ENCODE measurements at regions not wholly inside any gene's neighbourhood (a gene's known extent, or its start where the extent isn't known, plus 50 kb on each side); places are given as distances from the start of the nearest gene placed in this dataset.

DNA sequence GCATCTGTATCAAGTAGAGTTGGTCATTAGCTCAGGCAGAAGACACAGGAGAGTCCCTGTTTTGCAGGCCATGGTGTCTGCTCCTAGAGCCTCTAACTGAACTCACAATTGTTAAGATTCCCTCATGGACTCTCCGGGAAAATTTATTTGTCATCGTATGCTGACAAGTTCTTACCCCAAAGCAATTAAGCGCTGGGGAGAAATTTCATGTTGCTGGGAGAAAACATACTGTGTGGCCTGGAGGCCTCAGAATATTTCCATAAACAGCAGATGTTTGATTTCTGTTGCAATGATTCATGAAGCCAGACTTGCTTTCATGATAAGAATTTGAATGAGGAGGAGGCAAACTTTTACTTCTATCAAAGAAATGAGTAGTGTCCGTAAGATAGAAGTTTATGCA lies 583.2 kb downstream of the GATA3 start (continued):
- TF ChIP-seq, protein P1, sequence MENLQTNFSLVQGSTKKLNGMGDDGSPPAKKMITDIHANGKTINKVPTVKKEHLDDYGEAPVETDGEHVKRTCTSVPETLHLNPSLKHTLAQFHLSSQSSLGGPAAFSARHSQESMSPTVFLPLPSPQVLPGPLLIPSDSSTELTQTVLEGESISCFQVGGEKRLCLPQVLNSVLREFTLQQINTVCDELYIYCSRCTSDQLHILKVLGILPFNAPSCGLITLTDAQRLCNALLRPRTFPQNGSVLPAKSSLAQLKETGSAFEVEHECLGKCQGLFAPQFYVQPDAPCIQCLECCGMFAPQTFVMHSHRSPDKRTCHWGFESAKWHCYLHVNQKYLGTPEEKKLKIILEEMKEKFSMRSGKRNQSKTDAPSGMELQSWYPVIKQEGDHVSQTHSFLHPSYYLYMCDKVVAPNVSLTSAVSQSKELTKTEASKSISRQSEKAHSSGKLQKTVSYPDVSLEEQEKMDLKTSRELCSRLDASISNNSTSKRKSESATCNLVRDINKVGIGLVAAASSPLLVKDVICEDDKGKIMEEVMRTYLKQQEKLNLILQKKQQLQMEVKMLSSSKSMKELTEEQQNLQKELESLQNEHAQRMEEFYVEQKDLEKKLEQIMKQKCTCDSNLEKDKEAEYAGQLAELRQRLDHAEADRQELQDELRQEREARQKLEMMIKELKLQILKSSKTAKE (IDR thresholded peaks at IDR 0.05; ENCODE audit: low read depth, poor library complexity, severe bottlenecking): no peak
- no peak for TF ChIP-seq MYC (IDR thresholded peaks at IDR 0.05; ENCODE audit: insufficient read depth, insufficient read length, insufficient replicate concordance, low read length, severe bottlenecking)
- TF ChIP-seq, protein P2, sequence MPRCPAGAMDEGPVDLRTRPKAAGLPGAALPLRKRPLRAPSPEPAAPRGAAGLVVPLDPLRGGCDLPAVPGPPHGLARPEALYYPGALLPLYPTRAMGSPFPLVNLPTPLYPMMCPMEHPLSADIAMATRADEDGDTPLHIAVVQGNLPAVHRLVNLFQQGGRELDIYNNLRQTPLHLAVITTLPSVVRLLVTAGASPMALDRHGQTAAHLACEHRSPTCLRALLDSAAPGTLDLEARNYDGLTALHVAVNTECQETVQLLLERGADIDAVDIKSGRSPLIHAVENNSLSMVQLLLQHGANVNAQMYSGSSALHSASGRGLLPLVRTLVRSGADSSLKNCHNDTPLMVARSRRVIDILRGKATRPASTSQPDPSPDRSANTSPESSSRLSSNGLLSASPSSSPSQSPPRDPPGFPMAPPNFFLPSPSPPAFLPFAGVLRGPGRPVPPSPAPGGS (IDR thresholded peaks at IDR 0.05; ENCODE audit: borderline replicate concordance, insufficient read depth, low read depth, low read length, poor library complexity, severe bottlenecking): no peak

DNA sequence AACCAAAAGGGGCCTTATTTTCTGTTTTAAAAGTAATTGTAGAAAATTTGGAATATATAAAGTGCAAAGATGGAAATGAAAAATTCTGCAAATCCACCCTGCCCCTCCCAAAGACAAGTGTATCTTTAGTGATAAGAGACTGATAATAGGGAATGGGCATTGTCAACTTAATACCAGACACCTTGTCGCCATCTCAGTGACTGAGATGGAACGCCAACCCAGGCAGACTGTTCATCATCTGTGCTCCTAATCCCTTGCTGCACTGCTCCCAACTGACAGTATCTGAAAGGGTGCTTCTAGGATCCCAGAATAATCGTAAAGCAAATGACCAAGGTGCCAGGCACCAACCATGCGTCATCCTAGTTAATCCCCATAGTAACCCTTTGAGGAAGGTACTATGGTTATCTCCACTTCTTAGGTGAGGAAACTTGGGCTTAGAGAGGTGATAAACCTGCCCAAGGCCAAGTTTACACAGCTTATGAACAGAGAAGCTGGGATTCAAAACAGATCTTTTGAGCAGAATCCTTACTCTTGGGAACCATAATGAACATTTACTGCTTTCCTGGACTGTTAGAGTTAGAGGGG lies 583.7 kb downstream of the GATA3 start:
- Histone ChIP-seq H3K27ac (ENCODE audit: control insufficient read depth, insufficient read depth) (no peak overlapping the region), H4K20me1 (ENCODE audit: control insufficient read depth, insufficient read depth) (no peaks in the 10 kb centered on the region), H3K79me2 (ENCODE audit: control insufficient read depth, insufficient read depth, low read length) (no peaks in the 10 kb centered on the region), H3K4me1 (ENCODE audit: control insufficient read depth, insufficient read depth, low read length) (no peaks in the 10 kb centered on the region), H3K36me3 (ENCODE audit: control insufficient read depth in 2 of 2, insufficient read depth in 2 of 2, low read length in 1 of 2) (no peaks in the 10 kb centered on the region), H3K4me2 (ENCODE audit: control insufficient read depth, insufficient read depth) (no peak overlapping the region), H3K9ac (ENCODE audit: control insufficient read depth, insufficient read depth, low read length) (no peak overlapping the region), H2AFZ (ENCODE audit: control insufficient read depth, low read depth, low read length) (no peak overlapping the region), H3K4me3 (no peak overlapping the region), H3K27me3 (replicated peaks in 1 of 2; ENCODE audit: control insufficient read depth in 2 of 2, insufficient read depth in 2 of 2, low read length in 1 of 2) (no peaks in the 10 kb centered on the region), H3K9me3 (replicated peaks; ENCODE audit: control insufficient read depth, insufficient read depth, low read length) (no peaks in the 10 kb centered on the region)
- intact Hi-C loops (cut with micrococcal nuclease; ENCODE audit: unreplicated experiment): no loop called here
- WGBS (ENCODE audit: insufficient coverage, insufficient replicate concordance, low lambda C conversion rate, missing lambda C conversion rate): 32% methylated on average over 4 of the region's 4 CpGs
- in situ Hi-C loops (cut with MboI): no loop called here
- no peak for TF ChIP-seq MYB (IDR thresholded peaks at IDR 0.05; ENCODE audit: borderline replicate concordance, low read depth, low read length)
- TF ChIP-seq, protein P3, sequence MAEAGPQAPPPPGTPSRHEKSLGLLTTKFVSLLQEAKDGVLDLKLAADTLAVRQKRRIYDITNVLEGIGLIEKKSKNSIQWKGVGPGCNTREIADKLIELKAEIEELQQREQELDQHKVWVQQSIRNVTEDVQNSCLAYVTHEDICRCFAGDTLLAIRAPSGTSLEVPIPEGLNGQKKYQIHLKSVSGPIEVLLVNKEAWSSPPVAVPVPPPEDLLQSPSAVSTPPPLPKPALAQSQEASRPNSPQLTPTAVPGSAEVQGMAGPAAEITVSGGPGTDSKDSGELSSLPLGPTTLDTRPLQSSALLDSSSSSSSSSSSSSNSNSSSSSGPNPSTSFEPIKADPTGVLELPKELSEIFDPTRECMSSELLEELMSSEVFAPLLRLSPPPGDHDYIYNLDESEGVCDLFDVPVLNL (IDR thresholded peaks at IDR 0.05; ENCODE audit: low read depth, low read length): no peak
- ChIA-PET POLR2A (no interaction called here), CTCF (no interaction called here), SMC1A (ENCODE audit: uncharacterized antibody, unreplicated experiment) (no interaction called here), RAD21 (ENCODE audit: unreplicated experiment) (no interaction called here)
- DNase-seq (ENCODE audit: low read depth, low spot score) (no peak), FAIRE-seq (no peak), ATAC-seq (no peak)
- no TSS peak for BruUV-seq (replicated peaks)
